ENCODE measurements at regions not wholly inside any gene's neighbourhood (a gene's known extent, or its start where the extent isn't known, plus 50 kb on each side); places are given as distances from the start of the nearest gene placed in this dataset.

DNA sequence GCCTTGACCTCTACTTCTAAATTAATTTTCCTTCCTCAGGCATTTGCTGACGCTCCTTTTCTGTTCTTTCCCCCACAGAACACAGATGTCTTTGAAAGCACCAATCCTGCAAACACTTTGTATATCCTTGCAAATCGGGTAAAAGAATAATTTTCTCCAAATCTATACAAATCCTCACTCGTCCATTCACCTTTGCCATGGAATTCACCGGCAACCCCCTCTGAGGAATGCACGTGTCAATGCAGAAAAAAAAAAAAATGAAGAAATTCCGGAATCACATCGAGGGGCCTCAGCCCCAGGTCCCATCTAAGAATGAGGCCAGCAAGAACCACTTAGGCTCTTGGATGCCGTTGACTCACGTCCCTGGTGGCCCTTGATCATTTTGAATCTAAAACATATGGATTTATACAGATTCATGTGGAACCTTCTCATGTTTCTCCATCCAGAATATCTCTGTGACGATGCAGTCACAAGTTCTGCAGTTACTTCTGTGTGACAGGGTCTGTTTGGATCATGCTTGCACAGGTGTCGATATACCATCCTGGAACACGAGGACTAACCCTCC is 136.9 kb downstream of the RBFOX3 start:
- TF ChIP-seq CTCF (IDR thresholded peaks at IDR 0.05), result no peak
- no peak overlapping the region for H3K4me3 ChIP-seq
- no peak overlapping the region for H3K27ac ChIP-seq
- ATAC-seq (ENCODE audit: insufficient number of reproducible peaks, low FRiP score, low read depth) (no peak), DNase-seq (ENCODE audit: low spot score) (no peak)
- no peaks in the 10 kb centered on the region for H3K4me1 ChIP-seq (ENCODE audit: control insufficient read depth in 1 of 2, low read depth in 2 of 2)
- no peaks in the 10 kb centered on the region for H3K27me3 ChIP-seq (replicated peaks; ENCODE audit: insufficient read depth)
- no peaks in the 10 kb centered on the region for H3K9me3 ChIP-seq
- no peaks in the 10 kb centered on the region for H3K36me3 ChIP-seq

- Histone ChIP-seq H3K4me1 (ENCODE audit: control insufficient read depth in 1 of 2, low read depth in 2 of 2) (no peaks in the 10 kb centered on the region), H3K27me3 (replicated peaks; ENCODE audit: insufficient read depth) (no peaks in the 10 kb centered on the region), H3K4me3 (no peak overlapping the region), H3K36me3 (no peaks in the 10 kb centered on the region), H3K27ac (no peak overlapping the region), H3K9me3 (no peaks in the 10 kb centered on the region)
- DNase-seq (ENCODE audit: low spot score), result no peak
- TF ChIP-seq CTCF (IDR thresholded peaks at IDR 0.05), result no peak
- no peak for ATAC-seq (ENCODE audit: insufficient number of reproducible peaks, low FRiP score, low read depth)
Measured at GRCh38 chr17:79473111-79473875, 137.6 kb downstream of the RBFOX3 start.

- ATAC-seq (ENCODE audit: insufficient number of reproducible peaks, low FRiP score, low read depth) (no peak), DNase-seq (ENCODE audit: low spot score) (no peak)
- H3K4me1 ChIP-seq (ENCODE audit: control insufficient read depth in 1 of 2, low read depth in 2 of 2), result no peaks in the 10 kb centered on the region
- H3K36me3 ChIP-seq, result no peaks in the 10 kb centered on the region
- no peaks in the 10 kb centered on the region for H3K27me3 ChIP-seq (replicated peaks; ENCODE audit: insufficient read depth)
- no peaks in the 10 kb centered on the region for H3K9me3 ChIP-seq
- no peak overlapping the region for H3K4me3 ChIP-seq
- TF ChIP-seq CTCF (IDR thresholded peaks at IDR 0.05), result no peak
- H3K27ac ChIP-seq, result no peak overlapping the region
Measured at GRCh38 chr17:79470754-79471153, 140.1 kb downstream of the RBFOX3 start.

DNA sequence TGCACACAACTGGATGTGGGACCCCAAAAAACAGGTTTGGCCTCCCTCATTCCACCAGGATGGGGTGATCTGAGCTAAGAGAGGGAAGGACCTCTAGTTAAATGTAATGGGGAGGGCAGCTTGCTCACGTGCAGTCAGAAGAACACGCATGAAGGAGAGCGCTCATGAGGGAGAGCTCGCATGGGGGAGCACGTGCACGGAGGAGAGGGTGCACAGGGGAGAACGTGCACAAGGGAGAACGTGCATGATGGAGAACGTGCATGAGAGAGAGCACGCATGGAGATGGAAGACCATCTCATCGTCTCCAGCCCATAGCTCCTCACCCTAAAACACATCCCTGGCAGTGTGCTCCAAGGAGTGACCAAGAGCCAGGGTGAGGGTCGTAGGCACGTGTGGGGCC is 141.2 kb downstream of the RBFOX3 start:
- TF ChIP-seq CTCF (IDR thresholded peaks at IDR 0.05), result no peak
- no peaks in the 10 kb centered on the region for H3K27me3 ChIP-seq (replicated peaks; ENCODE audit: insufficient read depth)
- DNase-seq (ENCODE audit: low spot score), result no peak

GRCh38 chr17:79468183-79468944 is 142.5 kb downstream of the RBFOX3 start:
- Histone ChIP-seq H3K4me1 (ENCODE audit: control insufficient read depth in 1 of 2, low read depth in 2 of 2) (no peaks in the 10 kb centered on the region), H3K27me3 (replicated peaks; ENCODE audit: insufficient read depth) (no peaks in the 10 kb centered on the region), H3K4me3 (no peak overlapping the region), H3K9me3 (no peaks in the 10 kb centered on the region), H3K27ac (no peak overlapping the region), H3K36me3 (no peaks in the 10 kb centered on the region)
- ATAC-seq (ENCODE audit: insufficient number of reproducible peaks, low FRiP score, low read depth), result no peak
- TF ChIP-seq CTCF (IDR thresholded peaks at IDR 0.05), result no peak
- DNase-seq (ENCODE audit: low spot score), result no peak

More for the DNA sequence above, 141.2 kb downstream of the RBFOX3 start:
- no peak overlapping the region for H3K27ac ChIP-seq
- no peaks in the 10 kb centered on the region for H3K36me3 ChIP-seq
- H3K4me1 ChIP-seq (ENCODE audit: control insufficient read depth in 1 of 2, low read depth in 2 of 2), result no peaks in the 10 kb centered on the region
- ATAC-seq (ENCODE audit: insufficient number of reproducible peaks, low FRiP score, low read depth), result no peak
- no peaks in the 10 kb centered on the region for H3K9me3 ChIP-seq
- H3K4me3 ChIP-seq, result no peak overlapping the region

Data from thoracic aorta (tissue), 2 donors.